ENCODE measurements at regions not wholly inside any gene's neighbourhood (a gene's known extent, or its start where the extent isn't known, plus 50 kb on each side); places are given as distances from the start of the nearest gene placed in this dataset.
"Not testable (repeated sequence)": the region's sequence is repeated elsewhere in the genome, so short reads cannot be mapped to it uniquely, and the experiment has no call there.

GRCh38 chr18:75839686-75840085, 412.2 kb upstream of the SMIM21 start:
- TF ChIP-seq, protein P1, sequence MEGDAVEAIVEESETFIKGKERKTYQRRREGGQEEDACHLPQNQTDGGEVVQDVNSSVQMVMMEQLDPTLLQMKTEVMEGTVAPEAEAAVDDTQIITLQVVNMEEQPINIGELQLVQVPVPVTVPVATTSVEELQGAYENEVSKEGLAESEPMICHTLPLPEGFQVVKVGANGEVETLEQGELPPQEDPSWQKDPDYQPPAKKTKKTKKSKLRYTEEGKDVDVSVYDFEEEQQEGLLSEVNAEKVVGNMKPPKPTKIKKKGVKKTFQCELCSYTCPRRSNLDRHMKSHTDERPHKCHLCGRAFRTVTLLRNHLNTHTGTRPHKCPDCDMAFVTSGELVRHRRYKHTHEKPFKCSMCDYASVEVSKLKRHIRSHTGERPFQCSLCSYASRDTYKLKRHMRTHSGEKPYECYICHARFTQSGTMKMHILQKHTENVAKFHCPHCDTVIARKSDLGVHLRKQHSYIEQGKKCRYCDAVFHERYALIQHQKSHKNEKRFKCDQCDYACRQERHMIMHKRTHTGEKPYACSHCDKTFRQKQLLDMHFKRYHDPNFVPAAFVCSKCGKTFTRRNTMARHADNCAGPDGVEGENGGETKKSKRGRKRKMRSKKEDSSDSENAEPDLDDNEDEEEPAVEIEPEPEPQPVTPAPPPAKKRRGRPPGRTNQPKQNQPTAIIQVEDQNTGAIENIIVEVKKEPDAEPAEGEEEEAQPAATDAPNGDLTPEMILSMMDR (IDR thresholded peaks at IDR 0.05) = not testable (repeated sequence)
- TF ChIP-seq POLR2A (IDR thresholded peaks at IDR 0.05) = not testable (repeated sequence)
